ENCODE measurements at regions not wholly inside any gene's neighbourhood (a gene's known extent, or its start where the extent isn't known, plus 50 kb on each side); places are given as distances from the start of the nearest gene placed in this dataset.

- Mint-ChIP-seq H3K27me3 (no peaks in the 10 kb centered on the region), H3K4me1 (no peaks in the 10 kb centered on the region), H3K36me3 (no peaks in the 10 kb centered on the region), H3K4me3 (no peak overlapping the region), H3K27ac (no peak overlapping the region), H3K9me3 (peaks cover 10% of the 10 kb centered on the region)
- ATAC-seq, result no peak
Observed at GRCh38 chr4:96497621-96498020, 657.7 kb downstream of the PDHA2 start.

- no peaks in the 10 kb centered on the region for H3K36me3 Mint-ChIP-seq
- peaks cover 4% of the 10 kb centered on the region for H3K9me3 Mint-ChIP-seq
- no peak for ATAC-seq
- H3K4me1 Mint-ChIP-seq, result no peaks in the 10 kb centered on the region
- H3K27me3 Mint-ChIP-seq, result no peaks in the 10 kb centered on the region
- H3K4me3 Mint-ChIP-seq, result no peak overlapping the region
- no peak overlapping the region for H3K27ac Mint-ChIP-seq
Observed at GRCh38 chr4:96504386-96504785, 664.5 kb downstream of the PDHA2 start.

GRCh38 chr4:96509039-96509741 lies 669.3 kb downstream of the PDHA2 start:
- no peaks in the 10 kb centered on the region for H3K4me1 Mint-ChIP-seq

GRCh38 chr4:96519291-96519690 lies 679.4 kb downstream of the PDHA2 start:
- Mint-ChIP-seq H3K27ac (no peak overlapping the region), H3K27me3 (no peaks in the 10 kb centered on the region), H3K36me3 (no peaks in the 10 kb centered on the region), H3K4me1 (no peaks in the 10 kb centered on the region), H3K9me3 (peaks cover 7% of the 10 kb centered on the region), H3K4me3 (no peak overlapping the region)
- ATAC-seq, result no peak

More at GRCh38 chr4:96509039-96509741, 669.3 kb downstream of the PDHA2 start:
- ATAC-seq, result peak; percentile 51
- Mint-ChIP-seq H3K27me3 (no peaks in the 10 kb centered on the region), H3K9me3 (peaks cover 3% of the 10 kb centered on the region), H3K36me3 (no peaks in the 10 kb centered on the region), H3K27ac (no peak overlapping the region), H3K4me3 (no peak overlapping the region)

- Mint-ChIP-seq H3K4me1 (no peaks in the 10 kb centered on the region), H3K9me3 (peaks cover 3% of the 10 kb centered on the region), H3K27me3 (no peaks in the 10 kb centered on the region), H3K36me3 (no peaks in the 10 kb centered on the region), H3K27ac (no peak overlapping the region), H3K4me3 (no peak overlapping the region)
- peak; percentile 25 for ATAC-seq
Observed at GRCh38 chr4:96521046-96521536, 681.2 kb downstream of the PDHA2 start.

GRCh38 chr4:96523611-96524010 lies 683.7 kb downstream of the PDHA2 start:
- Mint-ChIP-seq H3K36me3 (no peaks in the 10 kb centered on the region), H3K27ac (no peak overlapping the region), H3K27me3 (no peaks in the 10 kb centered on the region), H3K9me3 (peaks cover 3% of the 10 kb centered on the region), H3K4me1 (no peaks in the 10 kb centered on the region), H3K4me3 (no peak overlapping the region)
- no peak for ATAC-seq

- H3K27me3 Mint-ChIP-seq, result no peaks in the 10 kb centered on the region
- no peak for ATAC-seq
- no peaks in the 10 kb centered on the region for H3K36me3 Mint-ChIP-seq
- H3K4me3 Mint-ChIP-seq, result no peak overlapping the region
- H3K27ac Mint-ChIP-seq, result no peak overlapping the region
- no peaks in the 10 kb centered on the region for H3K4me1 Mint-ChIP-seq
- H3K9me3 Mint-ChIP-seq, result peaks cover under 1% of the 10 kb centered on the region
Observed at GRCh38 chr4:96524311-96524875, 684.5 kb downstream of the PDHA2 start.

GRCh38 chr4:96525898-96526297 lies 686.0 kb downstream of the PDHA2 start:
- H3K4me3 Mint-ChIP-seq, result no peak overlapping the region
- H3K4me1 Mint-ChIP-seq, result no peaks in the 10 kb centered on the region
- H3K27me3 Mint-ChIP-seq, result no peaks in the 10 kb centered on the region
- H3K27ac Mint-ChIP-seq, result no peak overlapping the region
- no peaks in the 10 kb centered on the region for H3K9me3 Mint-ChIP-seq
- ATAC-seq, result no peak
- no peaks in the 10 kb centered on the region for H3K36me3 Mint-ChIP-seq

- ATAC-seq, result no peak
- no peaks in the 10 kb centered on the region for H3K4me1 Mint-ChIP-seq
- H3K36me3 Mint-ChIP-seq, result no peaks in the 10 kb centered on the region
- no peaks in the 10 kb centered on the region for H3K9me3 Mint-ChIP-seq
- no peak overlapping the region for H3K27ac Mint-ChIP-seq
- no peak overlapping the region for H3K4me3 Mint-ChIP-seq
- no peaks in the 10 kb centered on the region for H3K27me3 Mint-ChIP-seq
Observed at GRCh38 chr4:96526625-96527024, 686.7 kb downstream of the PDHA2 start.

GRCh38 chr4:96531836-96532235 lies 691.9 kb downstream of the PDHA2 start:
- Mint-ChIP-seq H3K4me1 (no peaks in the 10 kb centered on the region), H3K36me3 (no peaks in the 10 kb centered on the region), H3K4me3 (no peak overlapping the region), H3K27ac (no peak overlapping the region), H3K27me3 (no peaks in the 10 kb centered on the region), H3K9me3 (peaks cover 6% of the 10 kb centered on the region)
- no peak for ATAC-seq

- no peak for ATAC-seq
- no peaks in the 10 kb centered on the region for H3K36me3 Mint-ChIP-seq
- peaks cover 2% of the 10 kb centered on the region for H3K9me3 Mint-ChIP-seq
- no peak overlapping the region for H3K4me3 Mint-ChIP-seq
- H3K4me1 Mint-ChIP-seq, result no peaks in the 10 kb centered on the region
- no peaks in the 10 kb centered on the region for H3K27me3 Mint-ChIP-seq
- H3K27ac Mint-ChIP-seq, result no peak overlapping the region
Observed at GRCh38 chr4:96543346-96543745, 703.5 kb downstream of the PDHA2 start.

- Mint-ChIP-seq H3K27ac (no peak overlapping the region), H3K4me3 (no peak overlapping the region), H3K36me3 (no peaks in the 10 kb centered on the region), H3K4me1 (no peaks in the 10 kb centered on the region), H3K27me3 (no peaks in the 10 kb centered on the region), H3K9me3 (no peaks in the 10 kb centered on the region)
- ATAC-seq, result no peak
Observed at GRCh38 chr4:96558466-96558865, 718.6 kb downstream of the PDHA2 start.

GRCh38 chr4:96566755-96567154 lies 726.9 kb downstream of the PDHA2 start:
- Mint-ChIP-seq H3K27ac (no peak overlapping the region), H3K36me3 (no peaks in the 10 kb centered on the region), H3K4me3 (no peak overlapping the region), H3K9me3 (no peaks in the 10 kb centered on the region), H3K4me1 (no peaks in the 10 kb centered on the region), H3K27me3 (no peaks in the 10 kb centered on the region)
- no peak for ATAC-seq

GRCh38 chr4:96585304-96585703 lies 745.4 kb downstream of the PDHA2 start:
- Mint-ChIP-seq H3K27me3 (no peaks in the 10 kb centered on the region), H3K4me3 (no peak overlapping the region), H3K9me3 (peaks cover 5% of the 10 kb centered on the region), H3K36me3 (no peaks in the 10 kb centered on the region), H3K27ac (no peak overlapping the region), H3K4me1 (no peaks in the 10 kb centered on the region)
- ATAC-seq, result no peak

- Mint-ChIP-seq H3K27me3 (no peaks in the 10 kb centered on the region), H3K9me3 (peaks cover 7% of the 10 kb centered on the region), H3K4me3 (no peak overlapping the region), H3K4me1 (no peaks in the 10 kb centered on the region), H3K36me3 (no peaks in the 10 kb centered on the region), H3K27ac (no peak overlapping the region)
- ATAC-seq, result no peak
Observed at GRCh38 chr4:96593422-96593821, 753.5 kb downstream of the PDHA2 start.

- no peaks in the 10 kb centered on the region for H3K36me3 Mint-ChIP-seq
- no peaks in the 10 kb centered on the region for H3K27me3 Mint-ChIP-seq
- no peak overlapping the region for H3K27ac Mint-ChIP-seq
- H3K9me3 Mint-ChIP-seq, result no peaks in the 10 kb centered on the region
- ATAC-seq, result no peak
- no peak overlapping the region for H3K4me3 Mint-ChIP-seq
- no peaks in the 10 kb centered on the region for H3K4me1 Mint-ChIP-seq
Observed at GRCh38 chr4:96598465-96598864, 758.6 kb downstream of the PDHA2 start.

Measured in stimulated activated memory B cell treated with anti-CD40 and anti-IgM and Interleukin-4, amounts not matched to agents 10 μg/mL and 1 μg/mL and 100 μg/mL, for 72 hours (primary cell).